ENCODE measurements at regions not wholly inside any gene's neighbourhood (a gene's known extent, or its start where the extent isn't known, plus 50 kb on each side); places are given as distances from the start of the nearest gene placed in this dataset.

GRCh38 chr17:65374966-65375365, 186.5 kb downstream of the AXIN2 start:
- H3K4me1 ChIP-seq (ENCODE audit: low read depth): peaks cover 11% of the 10 kb centered on the region
- intact Hi-C loops (cut with DNase I, micrococcal nuclease): no loop called here
- H3K9me3 ChIP-seq: no peaks in the 10 kb centered on the region
- ATAC-seq: peak; percentile 56
- peak in 2 of 3 donors; percentile 60 to 66 for DNase-seq
- no peaks in the 10 kb centered on the region for H3K36me3 ChIP-seq (ENCODE audit: low read depth)
- TF ChIP-seq CTCF (IDR thresholded peaks at IDR 0.05): no peak
- H3K4me3 ChIP-seq: no peak overlapping the region

- DNase-seq: peak; percentile 54 to 62 (median 61)
- Histone ChIP-seq H3K4me1 (ENCODE audit: low read depth) (peaks cover 11% of the 10 kb centered on the region), H3K9me3 (no peaks in the 10 kb centered on the region), H3K4me3 (no peak overlapping the region), H3K36me3 (ENCODE audit: low read depth) (no peaks in the 10 kb centered on the region)
- ATAC-seq: peak; percentile 1
- TF ChIP-seq CTCF (IDR thresholded peaks at IDR 0.05): no peak
- intact Hi-C loops (cut with DNase I, micrococcal nuclease): no loop called here
Measured at GRCh38 chr17:65371702-65372101, 189.7 kb downstream of the AXIN2 start.

GRCh38 chr17:65370669-65371131, 190.7 kb downstream of the AXIN2 start:
- ATAC-seq (peak; percentile 92), DNase-seq (peak; percentile 87 to 92 (median 89))
- intact Hi-C loops (cut with DNase I, micrococcal nuclease): no loop called here
- H3K4me1 ChIP-seq (ENCODE audit: low read depth): peaks cover 11% of the 10 kb centered on the region
- no peak overlapping the region for H3K4me3 ChIP-seq
- H3K36me3 ChIP-seq (ENCODE audit: low read depth): no peaks in the 10 kb centered on the region
- H3K9me3 ChIP-seq: no peaks in the 10 kb centered on the region
- TF ChIP-seq CTCF (IDR thresholded peaks at IDR 0.05): no peak

- TF ChIP-seq CTCF (IDR thresholded peaks at IDR 0.05): no peak
- H3K4me1 ChIP-seq (ENCODE audit: low read depth): peaks cover 11% of the 10 kb centered on the region
- no peaks in the 10 kb centered on the region for H3K36me3 ChIP-seq (ENCODE audit: low read depth)
- ATAC-seq: no peak
- DNase-seq: no peak
- no peak overlapping the region for H3K4me3 ChIP-seq
- intact Hi-C loops (cut with DNase I, micrococcal nuclease): loop anchor here in 1 of 2 donors (10.0 kb wide), 1 partner anchor 46 kb away; no protein-coding TSS in a partner anchor
- H3K9me3 ChIP-seq: no peaks in the 10 kb centered on the region
Measured at GRCh38 chr17:65368341-65368740, 193.1 kb downstream of the AXIN2 start.

- no peak for ATAC-seq
- Histone ChIP-seq H3K36me3 (ENCODE audit: low read depth) (no peaks in the 10 kb centered on the region), H3K4me3 (no peak overlapping the region)
Measured at GRCh38 chr17:65366102-65366844, 195.2 kb downstream of the AXIN2 start.

More at GRCh38 chr17:65366102-65366844, 195.2 kb downstream of the AXIN2 start:
- no peaks in the 10 kb centered on the region for H3K9me3 ChIP-seq
- intact Hi-C loops (cut with DNase I, micrococcal nuclease): loop anchor here in 1 of 2 donors (10.0 kb wide), 1 partner anchor 49 kb away; no protein-coding TSS in a partner anchor
- no peak for TF ChIP-seq CTCF (IDR thresholded peaks at IDR 0.05)
- DNase-seq: no peak
- H3K4me1 ChIP-seq (ENCODE audit: low read depth): peaks cover 12% of the 10 kb centered on the region

Measured in mucosa of descending colon (tissue), 3 donors.